GM12878 (cell line): ENCODE measurements at regions not wholly inside any gene's neighbourhood (a gene's known extent, or its start where the extent isn't known, plus 50 kb on each side); places are given as distances from the start of the nearest gene placed in this dataset.

Source experiments
- BCL11A ChIP-seq: IDR thresholded peaks from 2 replicates; pipeline ENCODE4 v1.6.1; 2011; ENCODE audit warnings: low read depth, low read length
- CBX5 ChIP-seq: sonication (generic); IDR thresholded peaks from 2 replicates; pipeline ENCODE4 v1.6.1; 2016; ENCODE audit warnings: low read depth, moderate library complexity, mild to moderate bottlenecking, inconsistent platforms
- CHD4 ChIP-seq: fragments of 200-600 bp; sonication (generic); IDR thresholded peaks from 2 replicates; pipeline ENCODE4 v1.6.1; 2016; ENCODE audit warnings: mild to moderate bottlenecking
- DPF2 ChIP-seq: fragments of 450-650 bp; IDR thresholded peaks from 2 replicates; pipeline ENCODE4 v1.6.1; 2017; ENCODE audit warnings: mild to moderate bottlenecking
- EP300 ChIP-seq, 2 experiments: fragments of 150-350 bp in 1 of 2; IDR thresholded peaks; 2 replicates each; pipeline ENCODE4 v1.6.1; 2011 to 2012; ENCODE audit warnings: low read depth in 2 of 2, low read length in 2 of 2, borderline replicate concordance in 1 of 2, improper control_type of control experiment in 1 of 2, inconsistent platforms in 1 of 2; ENCODE audit not compliant: control insufficient read depth in 1 of 2
- ESRRA ChIP-seq: IDR thresholded peaks from 2 replicates; pipeline ENCODE4 v1.6.1; 2012; ENCODE audit warnings: mild to moderate bottlenecking, low read length, improper control_type of control experiment
- IKZF2 ChIP-seq, 2 experiments: fragments of 450-650 bp; IDR thresholded peaks; 2 replicates each; pipeline ENCODE4 v1.6.1; 2017; ENCODE audit warnings: mild to moderate bottlenecking in 2 of 2, moderate library complexity in 2 of 2
- MEF2B ChIP-seq: fragments of 450-650 bp; IDR thresholded peaks from 2 replicates; pipeline ENCODE4 v1.6.1; 2018; ENCODE audit warnings: mild to moderate bottlenecking, moderate library complexity; ENCODE audit not compliant: partially characterized antibody, poor library complexity, severe bottlenecking
- MTA3 ChIP-seq: IDR thresholded peaks from 2 replicates; pipeline ENCODE4 v1.6.1; 2012; ENCODE audit warnings: low read length, inconsistent platforms, borderline replicate concordance
- MYB ChIP-seq: fragments of 150-350 bp; IDR thresholded peaks from 2 replicates; pipeline ENCODE4 v1.6.1; 2014; ENCODE audit warnings: mild to moderate bottlenecking, low read depth, low read length, borderline replicate concordance
- NRF1 ChIP-seq: conservative IDR thresholded peaks from 2 replicates; pipeline ENCODE4 v1.6.1; 2011; ENCODE audit warnings: mild to moderate bottlenecking, low read depth, low read length, improper control_type of control experiment
- PAX8 ChIP-seq: fragments of 450-650 bp; IDR thresholded peaks from 2 replicates; pipeline ENCODE4 v1.6.1; 2017; ENCODE audit warnings: mild to moderate bottlenecking, moderate library complexity
- TAF1 ChIP-seq: IDR thresholded peaks from 2 replicates; pipeline ENCODE4 v1.6.1; 2011; ENCODE audit warnings: mild to moderate bottlenecking, low read depth, low read length, borderline replicate concordance
- YY1 ChIP-seq: IDR thresholded peaks from 2 replicates; pipeline ENCODE4 v1.6.1; 2011; ENCODE audit warnings: low read depth, mild to moderate bottlenecking, low read length
- ZBED1 ChIP-seq: IDR thresholded peaks from 2 replicates; pipeline ENCODE4 v1.6.1; 2016; ENCODE audit warnings: borderline replicate concordance
- ZNF274 ChIP-seq: IDR thresholded peaks from one replicate; pipeline ENCODE4 v1.8.0; 2011; ENCODE audit not compliant: insufficient read length, insufficient read depth
- ZNF622 ChIP-seq: fragments of 450-650 bp; IDR thresholded peaks from 2 replicates; pipeline ENCODE4 v1.6.1; 2017; ENCODE audit warnings: mild to moderate bottlenecking, inconsistent platforms
- ZSCAN29 ChIP-seq: fragments of 450-650 bp; IDR thresholded peaks from 2 replicates; pipeline ENCODE4 v1.6.1; 2017; ENCODE audit warnings: mild to moderate bottlenecking, moderate library complexity
- TF ChIP-seq, protein P1 (sequence below): fragments of 450-650 bp; formaldehyde crosslinking; IDR thresholded peaks from 2 replicates; pipeline ENCODE4 v1.4.0; 2022; ENCODE audit warnings: mild to moderate bottlenecking, moderate library complexity
- TF ChIP-seq, protein P2 (sequence below): IDR thresholded peaks from 2 replicates; pipeline ENCODE4 v1.6.1; 2012; ENCODE audit warnings: low read depth, low read length, improper control_type of control experiment
- TF ChIP-seq, protein P3 (sequence below): fragments of 450-650 bp; IDR thresholded peaks from 2 replicates; pipeline ENCODE4 v1.6.1; 2017; ENCODE audit warnings: mild to moderate bottlenecking
- TF ChIP-seq, protein P4 (sequence below): fragments of 450-650 bp; IDR thresholded peaks from 2 replicates; pipeline ENCODE4 v1.6.1; 2017; ENCODE audit warnings: mild to moderate bottlenecking, moderate library complexity

DNA sequence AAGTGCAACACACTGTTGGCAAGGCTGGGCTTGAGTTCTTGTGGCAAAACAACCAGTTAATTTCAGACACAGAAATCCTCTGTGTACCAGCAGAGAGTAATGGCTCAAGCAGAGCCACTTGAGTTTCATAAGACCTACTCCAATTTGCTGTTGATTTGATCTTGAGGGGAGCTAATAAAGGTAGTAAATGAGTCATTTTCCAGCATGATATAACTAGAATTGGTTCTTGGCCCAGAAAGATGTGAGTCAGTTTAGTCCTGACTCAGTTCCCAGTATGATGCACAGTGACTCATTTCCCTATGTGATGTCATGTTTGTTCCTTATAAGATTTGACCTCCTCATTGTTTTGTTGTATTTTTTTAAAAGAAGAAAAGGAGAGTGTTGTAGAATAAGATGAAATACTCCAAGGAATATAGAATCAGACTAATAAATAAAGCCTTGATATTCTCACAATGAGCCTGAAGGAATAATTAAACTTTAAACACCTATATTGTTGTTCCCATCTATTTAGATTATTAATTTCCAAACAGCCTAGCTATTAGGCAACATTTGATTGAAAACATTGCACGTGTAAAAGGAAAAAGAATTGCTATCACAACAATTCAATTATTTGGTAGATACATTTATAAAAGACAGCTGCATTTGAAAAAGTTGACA, 186.2 kb downstream of the REEP3 start (continued):
- TF ChIP-seq, protein P1, sequence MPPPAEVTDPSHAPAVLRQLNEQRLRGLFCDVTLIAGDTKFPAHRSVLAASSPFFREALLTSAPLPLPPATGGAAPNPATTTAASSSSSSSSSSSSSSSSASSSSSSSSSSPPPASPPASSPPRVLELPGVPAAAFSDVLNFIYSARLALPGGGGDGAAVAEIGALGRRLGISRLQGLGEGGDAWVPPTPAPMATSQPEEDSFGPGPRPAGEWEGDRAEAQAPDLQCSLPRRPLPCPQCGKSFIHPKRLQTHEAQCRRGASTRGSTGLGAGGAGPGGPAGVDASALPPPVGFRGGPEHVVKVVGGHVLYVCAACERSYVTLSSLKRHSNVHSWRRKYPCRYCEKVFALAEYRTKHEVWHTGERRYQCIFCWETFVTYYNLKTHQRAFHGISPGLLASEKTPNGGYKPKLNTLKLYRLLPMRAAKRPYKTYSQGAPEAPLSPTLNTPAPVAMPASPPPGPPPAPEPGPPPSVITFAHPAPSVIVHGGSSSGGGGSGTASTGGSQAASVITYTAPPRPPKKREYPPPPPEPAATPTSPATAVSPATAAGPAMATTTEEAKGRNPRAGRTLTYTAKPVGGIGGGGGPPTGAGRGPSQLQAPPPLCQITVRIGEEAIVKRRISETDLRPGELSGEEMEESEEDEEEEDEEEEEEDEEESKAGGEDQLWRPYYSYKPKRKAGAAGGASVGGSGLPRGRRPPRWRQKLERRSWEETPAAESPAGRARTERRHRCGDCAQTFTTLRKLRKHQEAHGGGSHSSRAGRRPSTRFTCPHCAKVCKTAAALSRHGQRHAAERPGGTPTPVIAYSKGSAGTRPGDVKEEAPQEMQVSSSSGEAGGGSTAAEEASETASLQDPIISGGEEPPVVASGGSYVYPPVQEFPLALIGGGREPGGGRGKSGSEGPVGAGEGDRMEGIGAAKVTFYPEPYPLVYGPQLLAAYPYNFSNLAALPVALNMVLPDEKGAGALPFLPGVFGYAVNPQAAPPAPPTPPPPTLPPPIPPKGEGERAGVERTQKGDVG (CRISPR knock-in tag), result no peak
- TF ChIP-seq PAX8, result no peak
- peak; percentile 98 for TF ChIP-seq MTA3
- peak; percentile 76 to 90; a peak in 3 of 4 replicates for TF ChIP-seq EP300 (IDR thresholded peaks at IDR 0.05; ENCODE audit: borderline replicate concordance in 1 of 2, control insufficient read depth in 1 of 2, low read depth in 2 of 2, low read length in 2 of 2)
- peak; percentile 98 for TF ChIP-seq BCL11A
- no peak for TF ChIP-seq NRF1
- TF ChIP-seq ZNF622, result no peak
- TF ChIP-seq, protein P2, sequence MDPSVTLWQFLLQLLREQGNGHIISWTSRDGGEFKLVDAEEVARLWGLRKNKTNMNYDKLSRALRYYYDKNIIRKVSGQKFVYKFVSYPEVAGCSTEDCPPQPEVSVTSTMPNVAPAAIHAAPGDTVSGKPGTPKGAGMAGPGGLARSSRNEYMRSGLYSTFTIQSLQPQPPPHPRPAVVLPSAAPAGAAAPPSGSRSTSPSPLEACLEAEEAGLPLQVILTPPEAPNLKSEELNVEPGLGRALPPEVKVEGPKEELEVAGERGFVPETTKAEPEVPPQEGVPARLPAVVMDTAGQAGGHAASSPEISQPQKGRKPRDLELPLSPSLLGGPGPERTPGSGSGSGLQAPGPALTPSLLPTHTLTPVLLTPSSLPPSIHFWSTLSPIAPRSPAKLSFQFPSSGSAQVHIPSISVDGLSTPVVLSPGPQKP, result no peak
- TF ChIP-seq CBX5, result no peak; the same call in none of the 2 replicates
- no peak for TF ChIP-seq MEF2B
- peak; percentile 97; the same call in 1 of the 2 replicates for TF ChIP-seq ZBED1
- no peak for TF ChIP-seq ZSCAN29
- TF ChIP-seq ZNF274, result no peak
- TF ChIP-seq, protein P3, sequence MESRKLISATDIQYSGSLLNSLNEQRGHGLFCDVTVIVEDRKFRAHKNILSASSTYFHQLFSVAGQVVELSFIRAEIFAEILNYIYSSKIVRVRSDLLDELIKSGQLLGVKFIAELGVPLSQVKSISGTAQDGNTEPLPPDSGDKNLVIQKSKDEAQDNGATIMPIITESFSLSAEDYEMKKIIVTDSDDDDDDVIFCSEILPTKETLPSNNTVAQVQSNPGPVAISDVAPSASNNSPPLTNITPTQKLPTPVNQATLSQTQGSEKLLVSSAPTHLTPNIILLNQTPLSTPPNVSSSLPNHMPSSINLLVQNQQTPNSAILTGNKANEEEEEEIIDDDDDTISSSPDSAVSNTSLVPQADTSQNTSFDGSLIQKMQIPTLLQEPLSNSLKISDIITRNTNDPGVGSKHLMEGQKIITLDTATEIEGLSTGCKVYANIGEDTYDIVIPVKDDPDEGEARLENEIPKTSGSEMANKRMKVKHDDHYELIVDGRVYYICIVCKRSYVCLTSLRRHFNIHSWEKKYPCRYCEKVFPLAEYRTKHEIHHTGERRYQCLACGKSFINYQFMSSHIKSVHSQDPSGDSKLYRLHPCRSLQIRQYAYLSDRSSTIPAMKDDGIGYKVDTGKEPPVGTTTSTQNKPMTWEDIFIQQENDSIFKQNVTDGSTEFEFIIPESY, result no peak
- TF ChIP-seq, protein P4, sequence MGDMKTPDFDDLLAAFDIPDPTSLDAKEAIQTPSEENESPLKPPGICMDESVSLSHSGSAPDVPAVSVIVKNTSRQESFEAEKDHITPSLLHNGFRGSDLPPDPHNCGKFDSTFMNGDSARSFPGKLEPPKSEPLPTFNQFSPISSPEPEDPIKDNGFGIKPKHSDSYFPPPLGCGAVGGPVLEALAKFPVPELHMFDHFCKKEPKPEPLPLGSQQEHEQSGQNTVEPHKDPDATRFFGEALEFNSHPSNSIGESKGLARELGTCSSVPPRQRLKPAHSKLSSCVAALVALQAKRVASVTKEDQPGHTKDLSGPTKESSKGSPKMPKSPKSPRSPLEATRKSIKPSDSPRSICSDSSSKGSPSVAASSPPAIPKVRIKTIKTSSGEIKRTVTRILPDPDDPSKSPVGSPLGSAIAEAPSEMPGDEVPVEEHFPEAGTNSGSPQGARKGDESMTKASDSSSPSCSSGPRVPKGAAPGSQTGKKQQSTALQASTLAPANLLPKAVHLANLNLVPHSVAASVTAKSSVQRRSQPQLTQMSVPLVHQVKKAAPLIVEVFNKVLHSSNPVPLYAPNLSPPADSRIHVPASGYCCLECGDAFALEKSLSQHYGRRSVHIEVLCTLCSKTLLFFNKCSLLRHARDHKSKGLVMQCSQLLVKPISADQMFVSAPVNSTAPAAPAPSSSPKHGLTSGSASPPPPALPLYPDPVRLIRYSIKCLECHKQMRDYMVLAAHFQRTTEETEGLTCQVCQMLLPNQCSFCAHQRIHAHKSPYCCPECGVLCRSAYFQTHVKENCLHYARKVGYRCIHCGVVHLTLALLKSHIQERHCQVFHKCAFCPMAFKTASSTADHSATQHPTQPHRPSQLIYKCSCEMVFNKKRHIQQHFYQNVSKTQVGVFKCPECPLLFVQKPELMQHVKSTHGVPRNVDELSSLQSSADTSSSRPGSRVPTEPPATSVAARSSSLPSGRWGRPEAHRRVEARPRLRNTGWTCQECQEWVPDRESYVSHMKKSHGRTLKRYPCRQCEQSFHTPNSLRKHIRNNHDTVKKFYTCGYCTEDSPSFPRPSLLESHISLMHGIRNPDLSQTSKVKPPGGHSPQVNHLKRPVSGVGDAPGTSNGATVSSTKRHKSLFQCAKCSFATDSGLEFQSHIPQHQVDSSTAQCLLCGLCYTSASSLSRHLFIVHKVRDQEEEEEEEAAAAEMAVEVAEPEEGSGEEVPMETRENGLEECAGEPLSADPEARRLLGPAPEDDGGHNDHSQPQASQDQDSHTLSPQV, result no peak
- no peak for TF ChIP-seq ESRRA
- no peak for TF ChIP-seq YY1
- TF ChIP-seq MYB, result no peak
- peak; percentile 88 for TF ChIP-seq DPF2
- TF ChIP-seq TAF1, result no peak
- TF ChIP-seq CHD4, result no peak
- peak; percentile 69 to 81 for TF ChIP-seq IKZF2 (IDR thresholded peaks at IDR 0.05)
